Mesothelial cell of epicardium (in vitro differentiated cells): ENCODE measurements at regions not wholly inside any gene's neighbourhood (a gene's known extent, or its start where the extent isn't known, plus 50 kb on each side); places are given as distances from the start of the nearest gene placed in this dataset.
"Not testable (repeated sequence)": the region's sequence is repeated elsewhere in the genome, so short reads cannot be mapped to it uniquely, and the experiment has no call there.

Source experiments
- DNase-seq, 2 experiments: peaks; one replicate each; pipeline ENCODE4 v3.0.0; 2021; ENCODE audit warnings: low spot score in 2 of 2; ENCODE audit not compliant: unreplicated experiment in 2 of 2
- H3K27ac Mint-ChIP-seq: 2 replicates; pipeline ENCODE4 v1.8.0; 2021; ENCODE audit warnings: mixed read lengths
- H3K27me3 Mint-ChIP-seq: 2 replicates; pipeline ENCODE4 v1.8.0; 2021; ENCODE audit warnings: low read depth, mixed read lengths
- H3K36me3 Mint-ChIP-seq: 2 replicates; pipeline ENCODE4 v1.8.0; 2021; ENCODE audit warnings: mixed read lengths
- H3K4me1 Mint-ChIP-seq: 2 replicates; pipeline ENCODE4 v1.8.0; 2021; ENCODE audit warnings: mixed read lengths
- H3K4me3 Mint-ChIP-seq: 2 replicates; pipeline ENCODE4 v1.8.0; 2021; ENCODE audit warnings: mild to moderate bottlenecking, moderate library complexity, mixed read lengths
- H3K9me3 Mint-ChIP-seq: 2 replicates; pipeline ENCODE4 v1.8.0; 2021; ENCODE audit warnings: mixed read lengths
- TF ChIP-seq, protein P1 (sequence below): fragments of 200-600 bp; sonication (generic); IDR thresholded peaks from one replicate; pipeline ENCODE4 v1.5.0; 2021; ENCODE audit warnings: antibody characterized with exemption; ENCODE audit not compliant: unreplicated experiment

DNA sequence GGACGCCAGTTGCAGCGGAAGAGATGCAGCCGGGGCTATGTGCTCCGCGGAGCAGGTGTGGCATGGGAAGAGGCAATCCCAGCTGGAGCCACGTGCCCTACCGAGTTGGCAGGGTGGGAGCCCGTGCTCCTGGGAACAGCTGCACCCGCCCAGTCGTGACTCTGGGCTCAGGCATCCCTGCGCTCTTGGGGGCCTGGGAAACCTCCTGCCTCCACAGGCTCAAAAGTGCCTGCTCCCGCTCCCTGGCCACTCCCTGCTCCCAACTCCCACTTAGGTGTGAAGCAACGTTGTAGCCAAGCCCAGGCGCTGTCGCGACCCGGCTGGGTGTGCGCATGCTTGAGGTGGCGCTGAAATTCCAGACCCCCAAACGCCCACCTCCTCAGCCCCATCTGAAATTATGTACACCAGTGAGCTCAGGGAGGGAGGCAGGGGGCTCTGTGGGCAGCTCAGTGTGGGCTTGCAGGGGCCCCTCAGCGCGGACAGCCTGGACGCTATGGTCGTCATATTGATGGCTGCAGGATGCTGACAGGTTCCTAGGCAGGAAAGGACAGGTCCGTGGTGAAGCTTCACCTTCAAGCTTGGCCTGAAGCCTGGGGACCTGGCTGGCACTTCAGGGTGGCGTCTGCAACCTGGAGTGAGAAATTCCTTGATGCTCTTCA, 429.9 kb downstream of the SLITRK1 start:
- peaks cover 6% of the 10 kb centered on the region for H3K9me3 Mint-ChIP-seq
- TF ChIP-seq, protein P1, sequence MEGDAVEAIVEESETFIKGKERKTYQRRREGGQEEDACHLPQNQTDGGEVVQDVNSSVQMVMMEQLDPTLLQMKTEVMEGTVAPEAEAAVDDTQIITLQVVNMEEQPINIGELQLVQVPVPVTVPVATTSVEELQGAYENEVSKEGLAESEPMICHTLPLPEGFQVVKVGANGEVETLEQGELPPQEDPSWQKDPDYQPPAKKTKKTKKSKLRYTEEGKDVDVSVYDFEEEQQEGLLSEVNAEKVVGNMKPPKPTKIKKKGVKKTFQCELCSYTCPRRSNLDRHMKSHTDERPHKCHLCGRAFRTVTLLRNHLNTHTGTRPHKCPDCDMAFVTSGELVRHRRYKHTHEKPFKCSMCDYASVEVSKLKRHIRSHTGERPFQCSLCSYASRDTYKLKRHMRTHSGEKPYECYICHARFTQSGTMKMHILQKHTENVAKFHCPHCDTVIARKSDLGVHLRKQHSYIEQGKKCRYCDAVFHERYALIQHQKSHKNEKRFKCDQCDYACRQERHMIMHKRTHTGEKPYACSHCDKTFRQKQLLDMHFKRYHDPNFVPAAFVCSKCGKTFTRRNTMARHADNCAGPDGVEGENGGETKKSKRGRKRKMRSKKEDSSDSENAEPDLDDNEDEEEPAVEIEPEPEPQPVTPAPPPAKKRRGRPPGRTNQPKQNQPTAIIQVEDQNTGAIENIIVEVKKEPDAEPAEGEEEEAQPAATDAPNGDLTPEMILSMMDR, result no peak
- no peak for DNase-seq
- no peaks in the 10 kb centered on the region for H3K27me3 Mint-ChIP-seq
- no peak overlapping the region for H3K4me3 Mint-ChIP-seq
- no peaks in the 10 kb centered on the region for H3K36me3 Mint-ChIP-seq
- H3K4me1 Mint-ChIP-seq, result peaks cover 12% of the 10 kb centered on the region
- H3K27ac Mint-ChIP-seq, result no peak overlapping the region

DNA sequence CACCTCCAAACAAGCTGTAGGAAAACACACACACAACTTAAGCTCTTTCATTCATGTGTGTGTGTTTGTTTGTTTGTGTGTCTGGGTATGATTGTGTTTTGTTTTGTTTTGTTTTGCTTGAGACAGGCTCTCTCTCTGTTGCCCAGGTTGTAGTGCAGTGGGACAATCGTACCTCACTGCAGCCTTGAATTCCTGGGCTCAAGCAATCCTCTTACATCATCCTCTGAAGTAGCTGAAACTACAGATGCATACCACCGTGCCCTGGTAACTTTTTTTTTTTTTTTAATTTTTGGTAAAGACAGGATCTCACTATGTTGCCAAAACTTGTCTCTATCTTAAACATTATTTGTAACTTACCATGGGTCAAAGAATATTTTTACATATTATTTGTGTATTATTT, 431.7 kb downstream of the SLITRK1 start:
- peak overlapping the region; percentile 79 for H3K27ac Mint-ChIP-seq
- no peak for DNase-seq
- no peak overlapping the region for H3K4me3 Mint-ChIP-seq
- H3K9me3 Mint-ChIP-seq, result peaks cover 7% of the 10 kb centered on the region
- TF ChIP-seq, protein P1, result no peak
- H3K27me3 Mint-ChIP-seq, result no peaks in the 10 kb centered on the region
- H3K36me3 Mint-ChIP-seq, result no peaks in the 10 kb centered on the region
- peaks cover 12% of the 10 kb centered on the region for H3K4me1 Mint-ChIP-seq

DNA sequence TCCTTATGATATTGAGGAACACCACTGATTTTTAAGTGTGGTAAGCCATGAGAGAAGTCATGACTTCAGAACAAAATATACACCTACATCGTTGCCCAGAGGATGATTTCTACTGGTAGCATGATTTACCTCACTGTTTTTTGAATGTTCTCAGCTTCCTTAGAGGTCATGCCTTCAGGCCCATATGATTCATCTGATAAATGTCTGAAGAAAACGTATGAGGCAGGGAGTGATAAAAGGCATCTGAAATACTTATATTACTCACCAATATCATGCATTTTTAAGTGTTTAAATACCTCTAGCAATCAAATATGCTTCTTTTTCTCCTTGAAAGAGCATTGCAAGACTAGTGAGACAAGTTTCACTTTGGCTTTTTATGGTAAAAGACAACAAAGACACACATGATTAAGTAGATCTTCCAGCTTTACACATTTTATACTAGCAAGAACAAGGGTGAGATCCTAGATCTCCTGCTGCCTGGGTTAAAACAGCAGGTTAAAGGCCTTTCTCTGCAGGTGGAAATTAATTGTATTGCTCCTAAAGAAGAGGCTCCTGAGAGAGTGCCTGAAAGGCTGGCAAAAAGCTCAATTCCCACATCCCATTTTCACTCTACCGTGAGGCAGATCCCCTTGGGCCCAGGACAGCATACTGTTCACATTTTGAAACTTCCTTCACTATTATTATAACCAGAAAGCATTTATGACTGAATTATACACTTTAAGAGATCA, 432.4 kb downstream of the SLITRK1 start:
- Mint-ChIP-seq H3K27me3 (no peaks in the 10 kb centered on the region), H3K9me3 (peaks cover 14% of the 10 kb centered on the region), H3K4me1 (peaks cover 12% of the 10 kb centered on the region), H3K4me3 (no peak overlapping the region), H3K36me3 (no peaks in the 10 kb centered on the region), H3K27ac (peak overlapping the region; percentile 92)
- TF ChIP-seq, protein P1, result no peak
- DNase-seq, result no peak

DNA sequence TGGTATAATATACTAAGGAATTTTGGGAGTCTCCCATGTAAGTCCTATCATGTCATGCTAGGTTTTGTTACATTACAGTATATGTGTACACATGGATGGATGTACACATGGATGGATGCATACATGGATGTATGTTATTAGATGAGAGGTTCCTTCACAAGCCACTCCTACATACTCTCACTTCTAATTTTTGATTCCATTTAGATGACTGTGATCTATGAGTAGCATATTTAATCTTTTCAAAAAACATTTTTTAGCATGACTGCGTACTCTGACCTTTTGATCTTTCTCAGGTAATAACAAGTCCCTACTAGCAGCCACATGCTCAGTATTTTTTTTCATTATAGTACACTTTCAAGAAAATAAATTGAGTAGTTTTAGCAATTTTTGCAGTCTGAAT, 441.8 kb downstream of the SLITRK1 start:
- Mint-ChIP-seq H3K4me1 (peaks cover 16% of the 10 kb centered on the region), H3K9me3 (peaks cover 11% of the 10 kb centered on the region), H3K36me3 (no peaks in the 10 kb centered on the region), H3K27me3 (peaks cover 2% of the 10 kb centered on the region), H3K4me3 (no peak overlapping the region), H3K27ac (no peak overlapping the region)
- DNase-seq, result no peak
- TF ChIP-seq, protein P1, result no peak

DNA sequence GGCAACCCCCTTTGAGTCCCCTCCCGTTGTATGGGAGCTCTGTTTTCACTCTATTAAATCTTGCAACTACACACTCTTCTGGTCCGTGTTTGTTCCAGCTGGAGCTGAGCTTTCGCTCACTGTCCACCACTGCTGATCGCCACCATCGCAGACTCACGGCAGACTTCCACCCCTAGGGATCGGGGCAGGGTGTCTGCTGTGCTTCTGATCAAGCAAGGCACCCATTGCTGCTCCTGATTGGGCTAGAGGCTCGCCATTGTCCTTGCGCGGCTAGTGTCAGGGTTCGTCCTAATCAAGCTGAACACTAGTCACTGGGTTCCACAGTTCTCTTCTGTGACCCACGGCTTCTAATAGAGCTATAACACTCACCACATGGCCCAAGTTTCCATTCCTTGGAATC, 442.8 kb downstream of the SLITRK1 start:
- not testable (repeated sequence) for H3K27ac Mint-ChIP-seq, H3K9me3 Mint-ChIP-seq, H3K4me3 Mint-ChIP-seq, DNase-seq, H3K36me3 Mint-ChIP-seq, H3K27me3 Mint-ChIP-seq
- H3K4me1 Mint-ChIP-seq, result peaks cover 16% of the 10 kb centered on the region

DNA sequence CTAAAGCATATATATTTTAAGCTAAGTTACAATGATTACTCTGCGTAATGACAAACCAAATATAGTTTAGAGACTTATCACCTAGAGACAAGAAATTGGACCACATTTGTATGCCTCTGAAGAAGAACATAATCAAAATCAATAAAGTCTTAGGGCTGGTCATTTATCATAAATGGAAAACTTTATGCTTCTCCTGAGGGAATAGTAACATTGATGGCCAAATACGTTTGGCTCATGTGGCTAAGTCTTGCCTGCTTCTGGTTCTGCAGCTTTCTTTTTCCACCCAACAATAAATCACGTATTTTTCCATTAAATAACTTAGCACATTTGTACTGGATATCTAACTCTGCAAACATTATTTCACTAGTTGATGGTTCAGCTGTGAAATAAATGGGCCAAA, 458.4 kb downstream of the SLITRK1 start:
- TF ChIP-seq, protein P1, result no peak
- no peak for DNase-seq
- peaks cover 3% of the 10 kb centered on the region for H3K36me3 Mint-ChIP-seq
- H3K9me3 Mint-ChIP-seq, result peaks cover 24% of the 10 kb centered on the region
- peaks cover 4% of the 10 kb centered on the region for H3K4me1 Mint-ChIP-seq
- no peak overlapping the region for H3K27ac Mint-ChIP-seq
- H3K4me3 Mint-ChIP-seq, result no peak overlapping the region
- H3K27me3 Mint-ChIP-seq, result no peaks in the 10 kb centered on the region
